HepG2 (cell line): ENCODE measurements at regions not wholly inside any gene's neighbourhood (a gene's known extent, or its start where the extent isn't known, plus 50 kb on each side); places are given as distances from the start of the nearest gene placed in this dataset.

ENCODE experiments used
- HNF4G ChIP-seq, 2 experiments: sonication (generic) in 1 of 2; formaldehyde crosslinking in 1 of 2; IDR thresholded peaks; 2 replicates each; pipeline versions ENCODE4 v1.4.0 to v1.6.1; 2011 to 2020; ENCODE audit warnings: borderline replicate concordance in 2 of 2, low read depth in 2 of 2, mild to moderate bottlenecking in 2 of 2, low read length in 1 of 2, missing genetic modification reagents in 1 of 2, moderate library complexity in 1 of 2
- KDM4B ChIP-seq: sonication (generic); formaldehyde crosslinking; IDR thresholded peaks from 2 replicates; pipeline ENCODE4 v1.4.0; 2020; ENCODE audit warnings: missing genetic modification reagents
- PPARG ChIP-seq: conservative IDR thresholded peaks from 2 replicates; pipeline ENCODE4 v1.6.1; 2016; ENCODE audit warnings: missing biosample characterization, missing genetic modification reagents
- SIX1 ChIP-seq: sonication (generic); formaldehyde crosslinking; IDR thresholded peaks from 2 replicates; pipeline ENCODE4 v1.4.0; 2020; ENCODE audit warnings: missing genetic modification reagents, borderline replicate concordance
- SOX6 ChIP-seq, 2 experiments: fragments of 450-650 bp in 1 of 2; sonication (generic) in 1 of 2; formaldehyde crosslinking in 1 of 2; IDR thresholded peaks; 2 replicates each; pipeline versions ENCODE4 v1.4.0 to v1.6.1; 2017 to 2020; ENCODE audit warnings: antibody characterized with exemption in 1 of 2, mild to moderate bottlenecking in 1 of 2, missing genetic modification reagents in 1 of 2
- SP5 ChIP-seq: IDR thresholded peaks from 2 replicates; pipeline ENCODE4 v1.6.1; 2016; ENCODE audit warnings: low read depth, borderline replicate concordance
- TBX2 ChIP-seq: sonication (generic); formaldehyde crosslinking; IDR thresholded peaks from 2 replicates; pipeline ENCODE4 v1.5.0; 2020; ENCODE audit warnings: missing genetic modification reagents, mild to moderate bottlenecking, borderline replicate concordance
- ZC3H4 ChIP-seq: sonication (generic); formaldehyde crosslinking; IDR thresholded peaks from 2 replicates; pipeline ENCODE4 v1.4.0; 2020; ENCODE audit warnings: missing genetic modification reagents, borderline replicate concordance
- ZNF225 ChIP-seq: sonication (generic); formaldehyde crosslinking; IDR thresholded peaks from 2 replicates; pipeline ENCODE4 v1.4.0; 2020; ENCODE audit warnings: mild to moderate bottlenecking, missing genetic modification reagents
- ZNF362 ChIP-seq: sonication (generic); formaldehyde crosslinking; IDR thresholded peaks from 2 replicates; pipeline ENCODE4 v1.4.0; 2020; ENCODE audit warnings: missing genetic modification reagents, mild to moderate bottlenecking, borderline replicate concordance
- ZNF432 ChIP-seq: sonication (generic); formaldehyde crosslinking; IDR thresholded peaks from 2 replicates; pipeline ENCODE4 v1.5.0; 2020; ENCODE audit warnings: missing genetic modification reagents, mild to moderate bottlenecking, borderline replicate concordance
- ZNF543 ChIP-seq: sonication (generic); formaldehyde crosslinking; IDR thresholded peaks from 2 replicates; pipeline ENCODE4 v1.4.0; 2020; ENCODE audit warnings: mild to moderate bottlenecking, missing genetic modification reagents
- ZNF614 ChIP-seq: IDR thresholded peaks from 2 replicates; pipeline ENCODE4 v1.6.1; 2018; ENCODE audit warnings: missing biosample characterization, missing genetic modification reagents, inconsistent platforms, borderline replicate concordance
- ZNF619 ChIP-seq: sonication (generic); formaldehyde crosslinking; IDR thresholded peaks from 2 replicates; pipeline ENCODE4 v1.4.0; 2020; ENCODE audit warnings: mild to moderate bottlenecking, missing genetic modification reagents
- ZNF737 ChIP-seq: sonication (generic); formaldehyde crosslinking; IDR thresholded peaks from 2 replicates; pipeline ENCODE4 v1.5.0; 2020; ENCODE audit warnings: missing genetic modification reagents, mild to moderate bottlenecking, borderline replicate concordance
- TF ChIP-seq, protein P1 (sequence below): IDR thresholded peaks from 2 replicates; pipeline ENCODE4 v1.6.1; 2016; ENCODE audit warnings: low read depth, missing genetic modification reagents, missing compliant biosample characterization
- TF ChIP-seq, protein P2 (sequence below), 2 experiments: sonication (generic) in 1 of 2; formaldehyde crosslinking in 1 of 2; IDR thresholded peaks; 2 replicates each; pipeline versions ENCODE4 v1.5.1 to v1.6.1; 2011 to 2020; ENCODE audit warnings: borderline replicate concordance in 1 of 2, low read depth in 1 of 2, low read length in 1 of 2, mild to moderate bottlenecking in 1 of 2, missing genetic modification reagents in 1 of 2, moderate library complexity in 1 of 2

DNA sequence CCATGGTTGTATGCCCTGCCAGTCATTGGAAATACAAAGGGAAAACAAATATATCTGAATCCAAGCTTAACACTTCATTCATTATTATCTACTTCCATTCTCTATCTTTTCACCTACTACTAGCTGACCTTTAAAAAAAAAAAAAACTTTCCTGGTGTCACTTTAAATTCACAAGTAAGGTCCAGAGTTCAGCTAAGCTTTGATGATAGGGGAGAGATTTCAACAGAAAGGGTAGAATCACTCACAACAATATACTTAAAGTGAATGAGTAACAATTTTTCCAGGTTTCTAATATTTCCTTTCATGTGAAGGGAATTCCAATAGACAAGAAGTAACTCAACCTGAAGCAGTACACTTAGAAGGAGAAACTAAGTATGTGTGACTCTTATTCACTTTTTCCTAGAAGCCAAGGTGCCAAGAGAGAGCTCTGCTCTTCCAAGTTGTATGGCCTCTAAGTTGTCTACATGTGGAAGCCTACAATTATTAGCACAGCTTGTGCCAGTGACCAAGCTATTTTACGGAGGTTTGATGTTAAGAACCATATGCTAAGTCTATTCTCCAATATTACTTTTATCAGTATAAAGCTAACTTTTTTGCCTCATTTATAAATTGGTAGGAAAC, 371.7 kb downstream of the TENT5A start (continued):
- TF ChIP-seq, protein P1, sequence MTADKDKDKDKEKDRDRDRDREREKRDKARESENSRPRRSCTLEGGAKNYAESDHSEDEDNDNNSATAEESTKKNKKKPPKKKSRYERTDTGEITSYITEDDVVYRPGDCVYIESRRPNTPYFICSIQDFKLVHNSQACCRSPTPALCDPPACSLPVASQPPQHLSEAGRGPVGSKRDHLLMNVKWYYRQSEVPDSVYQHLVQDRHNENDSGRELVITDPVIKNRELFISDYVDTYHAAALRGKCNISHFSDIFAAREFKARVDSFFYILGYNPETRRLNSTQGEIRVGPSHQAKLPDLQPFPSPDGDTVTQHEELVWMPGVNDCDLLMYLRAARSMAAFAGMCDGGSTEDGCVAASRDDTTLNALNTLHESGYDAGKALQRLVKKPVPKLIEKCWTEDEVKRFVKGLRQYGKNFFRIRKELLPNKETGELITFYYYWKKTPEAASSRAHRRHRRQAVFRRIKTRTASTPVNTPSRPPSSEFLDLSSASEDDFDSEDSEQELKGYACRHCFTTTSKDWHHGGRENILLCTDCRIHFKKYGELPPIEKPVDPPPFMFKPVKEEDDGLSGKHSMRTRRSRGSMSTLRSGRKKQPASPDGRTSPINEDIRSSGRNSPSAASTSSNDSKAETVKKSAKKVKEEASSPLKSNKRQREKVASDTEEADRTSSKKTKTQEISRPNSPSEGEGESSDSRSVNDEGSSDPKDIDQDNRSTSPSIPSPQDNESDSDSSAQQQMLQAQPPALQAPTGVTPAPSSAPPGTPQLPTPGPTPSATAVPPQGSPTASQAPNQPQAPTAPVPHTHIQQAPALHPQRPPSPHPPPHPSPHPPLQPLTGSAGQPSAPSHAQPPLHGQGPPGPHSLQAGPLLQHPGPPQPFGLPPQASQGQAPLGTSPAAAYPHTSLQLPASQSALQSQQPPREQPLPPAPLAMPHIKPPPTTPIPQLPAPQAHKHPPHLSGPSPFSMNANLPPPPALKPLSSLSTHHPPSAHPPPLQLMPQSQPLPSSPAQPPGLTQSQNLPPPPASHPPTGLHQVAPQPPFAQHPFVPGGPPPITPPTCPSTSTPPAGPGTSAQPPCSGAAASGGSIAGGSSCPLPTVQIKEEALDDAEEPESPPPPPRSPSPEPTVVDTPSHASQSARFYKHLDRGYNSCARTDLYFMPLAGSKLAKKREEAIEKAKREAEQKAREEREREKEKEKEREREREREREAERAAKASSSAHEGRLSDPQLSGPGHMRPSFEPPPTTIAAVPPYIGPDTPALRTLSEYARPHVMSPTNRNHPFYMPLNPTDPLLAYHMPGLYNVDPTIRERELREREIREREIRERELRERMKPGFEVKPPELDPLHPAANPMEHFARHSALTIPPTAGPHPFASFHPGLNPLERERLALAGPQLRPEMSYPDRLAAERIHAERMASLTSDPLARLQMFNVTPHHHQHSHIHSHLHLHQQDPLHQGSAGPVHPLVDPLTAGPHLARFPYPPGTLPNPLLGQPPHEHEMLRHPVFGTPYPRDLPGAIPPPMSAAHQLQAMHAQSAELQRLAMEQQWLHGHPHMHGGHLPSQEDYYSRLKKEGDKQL: no peak
- TF ChIP-seq HNF4G (IDR thresholded peaks at IDR 0.05; ENCODE audit: borderline replicate concordance, low read depth, low read length) (0 out of 2 replicates have a peak, but pooled peaks have one; percentile 36), HNF4G (CRISPR knock-in tag; IDR thresholded peaks at IDR 0.05; ENCODE audit: borderline replicate concordance, low read depth) (no peak), ZNF737 (CRISPR knock-in tag) (no peak), KDM4B (no peak), ZNF225 (CRISPR knock-in tag) (no peak), PPARG (CRISPR knock-in tag) (peak; percentile 68), ZNF614 (CRISPR knock-in tag) (no peak), SIX1 (no peak), ZNF543 (CRISPR knock-in tag) (no peak), ZC3H4 (CRISPR knock-in tag) (no peak), ZNF619 (no peak), TBX2 (CRISPR knock-in tag) (no peak), SP5 (CRISPR knock-in tag) (no peak), SOX6 (IDR thresholded peaks at IDR 0.05) (no peak), SOX6 (CRISPR knock-in tag; IDR thresholded peaks at IDR 0.05) (peak; percentile 61; the same call in 1 of the 2 replicates), ZNF432 (CRISPR knock-in tag) (no peak), ZNF362 (CRISPR knock-in tag) (peak; percentile 93)
- TF ChIP-seq, protein P2, sequence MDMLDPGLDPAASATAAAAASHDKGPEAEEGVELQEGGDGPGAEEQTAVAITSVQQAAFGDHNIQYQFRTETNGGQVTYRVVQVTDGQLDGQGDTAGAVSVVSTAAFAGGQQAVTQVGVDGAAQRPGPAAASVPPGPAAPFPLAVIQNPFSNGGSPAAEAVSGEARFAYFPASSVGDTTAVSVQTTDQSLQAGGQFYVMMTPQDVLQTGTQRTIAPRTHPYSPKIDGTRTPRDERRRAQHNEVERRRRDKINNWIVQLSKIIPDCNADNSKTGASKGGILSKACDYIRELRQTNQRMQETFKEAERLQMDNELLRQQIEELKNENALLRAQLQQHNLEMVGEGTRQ (IDR thresholded peaks at IDR 0.05; ENCODE audit: low read depth, low read length): no peak
- TF ChIP-seq, protein P2 (CRISPR knock-in tag; IDR thresholded peaks at IDR 0.05; ENCODE audit: borderline replicate concordance): no peak
